Large intestine (tissue), 3 donors: ENCODE measurements at regions not wholly inside any gene's neighbourhood (a gene's known extent, or its start where the extent isn't known, plus 50 kb on each side); places are given as distances from the start of the nearest gene placed in this dataset.

Source experiments
- DNase-seq, 2 donors: peaks; one replicate each; pipeline versions ENCODE4 v3.0.0 to v3.0.0-alpha.2; 2013
- H3K27ac ChIP-seq: one replicate; pipeline ENCODE4 v1.5.1; 2013; ENCODE audit warnings: low read length
- H3K27me3 ChIP-seq: 2 replicates; pipeline ENCODE4 v1.6.1; 2013; ENCODE audit warnings: low read length; ENCODE audit not compliant: control insufficient read depth, insufficient read depth
- H3K36me3 ChIP-seq: 2 replicates; pipeline ENCODE4 v1.6.1; 2013; ENCODE audit warnings: low read length; ENCODE audit not compliant: control insufficient read depth, insufficient read depth
- H3K4me1 ChIP-seq: one replicate; pipeline ENCODE4 v1.6.1; 2013; ENCODE audit warnings: low read length; ENCODE audit not compliant: control insufficient read depth, insufficient read depth
- H3K4me3 ChIP-seq: one replicate; pipeline ENCODE4 v1.5.1; 2013; ENCODE audit warnings: low read length
- H3K9me3 ChIP-seq: one replicate; pipeline ENCODE4 v1.6.1; 2013; ENCODE audit warnings: mild to moderate bottlenecking, low read depth, low read length, moderate library complexity; ENCODE audit not compliant: control insufficient read depth
- WGBS: methylation state at CpG from one replicate; pipeline ENCODE4 v1.1.5; 2013; ENCODE audit warnings: low lambda C conversion rate; ENCODE audit not compliant: insufficient coverage; 5-methylcytosine and 5-hydroxymethylcytosine counted together

DNA sequence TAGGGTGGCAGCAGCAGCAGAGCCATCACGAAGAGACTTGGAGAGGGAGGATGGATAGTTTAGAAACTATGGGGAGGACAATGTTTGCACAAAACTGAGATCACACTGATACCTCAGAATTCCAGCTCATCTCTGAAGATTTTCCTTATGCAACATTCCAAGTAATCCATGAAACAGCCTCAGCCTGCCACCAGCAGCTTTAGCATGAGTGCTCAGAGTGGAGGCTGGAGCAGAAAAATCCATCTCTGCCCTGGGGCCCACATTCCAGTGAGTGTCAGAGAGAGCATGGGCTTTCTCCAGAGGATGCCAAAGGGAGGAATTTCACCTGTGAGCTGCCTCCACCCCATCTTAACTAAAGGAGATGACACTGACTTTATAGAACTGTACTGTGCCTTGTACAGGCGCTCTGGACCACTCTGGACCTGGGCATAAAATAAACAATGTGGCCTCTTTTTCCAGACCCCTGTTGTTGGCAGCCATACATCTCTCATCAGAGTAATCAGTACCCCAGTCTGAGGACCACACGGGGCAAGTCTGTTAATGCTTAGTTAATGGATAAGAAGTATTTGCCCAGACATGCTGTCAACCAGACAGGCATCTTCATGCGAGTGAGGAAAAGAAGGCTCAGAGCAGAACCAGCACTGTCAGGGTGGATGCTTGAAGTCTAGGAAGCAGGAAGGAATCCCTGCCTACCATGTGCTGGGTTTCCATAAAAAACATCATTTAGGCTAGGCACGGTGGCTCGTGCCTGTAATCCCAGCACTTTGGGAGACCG is 440.9 kb downstream of the ENC1 start:
- no CpG with 5 or more reads among the region's 7 CpGs for WGBS
- Histone ChIP-seq H3K27ac (no peak overlapping the region), H3K4me1 (no peaks in the 10 kb centered on the region), H3K36me3 (no peaks in the 10 kb centered on the region), H3K9me3 (no peaks in the 10 kb centered on the region), H3K4me3 (no peak overlapping the region), H3K27me3 (no peaks in the 10 kb centered on the region)
- no peak for DNase-seq

DNA sequence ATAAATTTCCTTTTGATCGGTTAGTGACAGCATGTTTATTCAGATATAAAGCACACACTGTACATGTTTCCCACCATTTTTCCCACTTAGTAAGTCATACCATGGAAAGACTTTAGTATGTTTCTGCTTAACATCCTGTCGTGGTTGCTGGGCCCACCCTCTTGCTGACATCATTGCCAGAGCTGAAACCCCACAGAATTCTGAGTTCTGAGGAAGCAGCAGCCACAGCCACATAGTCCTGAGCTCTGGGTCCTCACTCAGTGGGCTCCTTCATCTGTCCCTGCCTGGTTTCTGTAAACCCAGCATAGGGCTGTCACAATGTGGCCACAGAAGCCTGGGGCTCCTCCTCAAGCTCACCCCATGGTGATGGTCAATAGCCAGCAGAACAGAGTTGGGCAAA is 441.5 kb downstream of the ENC1 start:
- Histone ChIP-seq H3K4me3 (no peak overlapping the region), H3K27ac (no peak overlapping the region), H3K36me3 (no peaks in the 10 kb centered on the region), H3K4me1 (no peaks in the 10 kb centered on the region), H3K27me3 (no peaks in the 10 kb centered on the region), H3K9me3 (no peaks in the 10 kb centered on the region)
- WGBS, result no CpG with 5 or more reads among the region's 2 CpGs
- no peak for DNase-seq

DNA sequence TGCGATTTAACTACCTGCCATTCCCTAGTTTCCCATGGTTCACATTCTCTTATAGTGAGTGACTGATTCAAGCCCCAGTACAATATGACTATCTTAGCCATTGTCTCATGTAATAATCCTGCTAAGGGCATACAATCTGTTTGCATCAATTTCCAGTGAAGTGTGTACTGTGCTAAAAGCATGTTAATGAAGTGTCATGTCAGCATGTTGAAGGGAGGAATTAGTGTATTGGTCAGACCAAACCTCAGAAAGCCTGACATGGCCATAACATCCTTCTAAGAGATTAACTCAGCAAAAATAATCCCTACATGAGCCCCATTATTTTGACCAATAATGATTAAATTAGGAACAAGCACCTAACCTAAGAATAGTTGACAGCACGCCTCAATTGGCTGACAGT is 442.4 kb downstream of the ENC1 start:
- no peak for DNase-seq
- no peaks in the 10 kb centered on the region for H3K27me3 ChIP-seq
- no peaks in the 10 kb centered on the region for H3K36me3 ChIP-seq
- WGBS, result no CpG with 5 or more reads among the region's 2 CpGs
- H3K27ac ChIP-seq, result no peak overlapping the region
- H3K9me3 ChIP-seq, result no peaks in the 10 kb centered on the region
- no peak overlapping the region for H3K4me3 ChIP-seq
- H3K4me1 ChIP-seq, result no peaks in the 10 kb centered on the region

DNA sequence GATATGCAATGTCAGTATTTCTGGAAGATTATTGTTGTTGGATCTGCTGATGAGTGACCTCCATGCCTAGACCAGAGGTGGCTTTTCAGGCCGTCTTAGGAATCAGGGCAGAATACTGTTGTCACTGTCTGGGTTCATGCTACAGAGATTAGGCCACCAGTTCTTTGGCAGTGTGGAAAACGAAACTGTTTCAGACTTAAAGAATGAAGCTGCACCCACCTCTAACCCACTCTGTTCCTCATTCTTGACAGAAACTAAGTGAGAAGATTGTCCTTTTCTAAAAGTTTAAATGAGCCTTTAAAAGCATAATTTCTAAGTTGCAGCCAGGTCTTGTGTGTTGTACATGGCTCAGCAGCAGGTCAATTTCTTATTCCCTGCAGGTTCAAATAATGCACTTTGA is 444.3 kb downstream of the ENC1 start:
- no peak overlapping the region for H3K4me3 ChIP-seq
- no peaks in the 10 kb centered on the region for H3K4me1 ChIP-seq
- no peaks in the 10 kb centered on the region for H3K9me3 ChIP-seq
- no peak for DNase-seq
- no peak overlapping the region for H3K27ac ChIP-seq
- no CpG with 5 or more reads among the region's 2 CpGs for WGBS
- no peaks in the 10 kb centered on the region for H3K27me3 ChIP-seq
- no peaks in the 10 kb centered on the region for H3K36me3 ChIP-seq

DNA sequence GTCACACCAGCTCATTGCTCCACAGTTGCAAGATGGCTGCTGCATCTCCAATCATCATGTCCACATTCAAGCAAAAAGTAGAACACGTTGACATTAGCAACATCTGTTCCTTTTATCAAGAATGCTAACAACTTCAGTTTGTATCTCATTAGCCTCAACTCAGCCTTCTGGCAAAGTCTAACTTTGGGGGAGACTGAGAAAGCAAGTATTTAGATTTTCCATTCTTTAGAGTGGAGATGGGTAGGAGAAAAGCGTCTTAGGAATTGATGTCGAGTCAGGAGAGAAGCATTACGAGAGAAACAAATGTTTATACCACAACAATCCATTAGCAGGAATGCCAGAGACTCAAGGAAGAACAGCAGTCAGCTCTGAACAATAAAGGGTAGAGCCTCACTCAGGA is 446.3 kb downstream of the ENC1 start:
- WGBS, result 92% methylated on average over 3 of the region's 4 CpGs
- Histone ChIP-seq H3K27ac (no peak overlapping the region), H3K4me3 (no peak overlapping the region)

DNA sequence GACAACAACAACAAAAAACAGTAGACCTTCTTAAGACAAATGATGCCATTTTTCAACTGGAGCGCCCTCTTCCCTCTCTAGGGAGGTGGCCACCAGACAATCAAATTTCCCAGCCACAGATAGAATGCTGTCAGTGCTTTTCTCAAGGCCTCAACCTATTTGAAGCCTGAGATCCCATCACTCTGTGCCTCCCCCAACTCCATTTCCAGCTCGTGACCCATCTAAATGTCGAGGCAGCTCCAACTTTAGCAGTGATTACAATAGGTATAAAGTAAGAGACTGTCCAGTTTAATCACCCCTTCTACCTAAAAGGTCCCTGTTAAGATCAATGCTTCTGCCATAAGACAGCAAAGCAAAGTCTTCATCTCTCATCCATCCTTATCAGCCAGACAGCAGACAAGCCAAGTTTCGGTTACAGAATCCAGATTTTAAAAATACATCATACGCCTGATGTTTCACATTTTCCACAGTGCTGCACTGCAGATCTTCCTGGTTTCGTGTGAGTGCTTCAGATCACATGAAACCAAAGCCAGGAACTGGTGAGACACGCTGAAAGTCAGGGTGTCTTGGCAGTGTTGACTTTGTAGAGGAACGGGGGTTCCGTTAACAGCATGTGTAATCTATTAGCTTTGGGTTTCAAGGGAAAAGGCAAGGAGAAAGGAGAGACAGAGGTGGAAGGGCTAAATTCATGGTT is 447.8 kb downstream of the ENC1 start:
- Histone ChIP-seq H3K36me3 (no peaks in the 10 kb centered on the region), H3K27ac (no peak overlapping the region), H3K27me3 (no peaks in the 10 kb centered on the region), H3K9me3 (no peaks in the 10 kb centered on the region), H3K4me1 (no peaks in the 10 kb centered on the region), H3K4me3 (no peak overlapping the region)
- 100% methylated on average over 1 of the region's 9 CpGs for WGBS
- no peak for DNase-seq

More for the DNA sequence above, 446.3 kb downstream of the ENC1 start:
- no peaks in the 10 kb centered on the region for H3K4me1 ChIP-seq
- no peaks in the 10 kb centered on the region for H3K9me3 ChIP-seq
- no peak for DNase-seq
- no peaks in the 10 kb centered on the region for H3K27me3 ChIP-seq
- H3K36me3 ChIP-seq, result no peaks in the 10 kb centered on the region

DNA sequence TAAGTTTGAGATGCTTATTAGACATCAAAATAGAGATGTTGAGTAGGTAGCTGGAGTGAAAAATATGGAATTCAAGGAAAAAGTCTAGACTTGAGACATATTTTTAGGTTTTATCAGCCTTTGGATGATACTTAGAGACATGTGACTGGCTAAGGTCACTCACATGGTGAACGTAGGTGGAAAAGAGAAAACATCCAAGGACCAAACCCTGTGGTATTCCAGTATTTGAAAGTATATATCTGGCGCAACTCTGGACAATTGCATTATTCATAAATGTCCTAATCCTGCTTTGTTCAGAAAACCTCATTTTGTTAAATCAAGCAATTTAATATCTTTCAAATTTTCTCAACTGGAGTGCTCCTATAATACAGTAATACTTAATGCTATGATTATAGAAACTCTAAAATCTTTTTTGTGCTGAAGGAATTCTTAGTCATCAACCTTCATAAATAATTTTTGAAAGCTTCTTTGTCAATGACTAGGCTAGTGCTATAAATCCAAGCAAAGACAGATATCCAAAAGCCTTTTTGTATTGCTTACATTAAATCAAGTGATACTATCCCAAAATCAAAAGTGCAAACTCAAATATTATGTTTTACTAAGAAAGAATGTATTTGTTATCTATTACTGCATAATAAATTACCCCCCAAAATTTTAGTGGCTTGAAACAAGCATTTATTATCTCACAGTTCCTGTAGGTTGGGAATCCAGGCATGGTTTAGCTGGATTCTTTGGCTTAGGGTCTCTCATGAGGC is 452.0 kb downstream of the ENC1 start:
- H3K4me1 ChIP-seq, result no peaks in the 10 kb centered on the region
- no CpG with 5 or more reads among the region's 2 CpGs for WGBS
- H3K27ac ChIP-seq, result no peak overlapping the region

DNA sequence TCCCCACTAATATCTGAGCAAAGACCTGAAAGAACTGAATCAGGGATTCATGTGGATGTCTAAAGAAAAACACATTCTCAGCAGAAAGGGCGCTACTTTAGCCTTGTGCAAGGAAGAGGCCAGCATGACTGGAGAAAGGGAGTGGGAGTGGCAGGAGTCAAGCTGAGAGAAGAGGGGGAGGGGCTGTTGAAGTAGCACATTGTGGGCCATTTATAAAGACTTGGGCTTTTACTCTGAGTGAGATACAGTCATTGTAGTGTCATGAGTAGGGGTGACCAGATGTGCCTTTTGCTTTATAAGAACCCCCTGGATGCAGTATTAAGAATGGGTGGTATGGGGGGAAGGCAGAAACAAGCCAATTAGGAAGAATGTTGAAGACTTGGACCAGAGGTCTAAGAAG is 452.8 kb downstream of the ENC1 start:
- no peak for DNase-seq
- H3K27me3 ChIP-seq, result no peaks in the 10 kb centered on the region
- WGBS, result 67% methylated on average over 1 of the region's 1 CpG
- H3K9me3 ChIP-seq, result no peaks in the 10 kb centered on the region
- no peaks in the 10 kb centered on the region for H3K4me1 ChIP-seq
- H3K36me3 ChIP-seq, result no peaks in the 10 kb centered on the region
- H3K27ac ChIP-seq, result no peak overlapping the region
- H3K4me3 ChIP-seq, result no peak overlapping the region

More for the DNA sequence above, 452.0 kb downstream of the ENC1 start:
- Histone ChIP-seq H3K36me3 (no peaks in the 10 kb centered on the region), H3K27me3 (no peaks in the 10 kb centered on the region), H3K4me3 (no peak overlapping the region), H3K9me3 (no peaks in the 10 kb centered on the region)
- DNase-seq, result no peak

DNA sequence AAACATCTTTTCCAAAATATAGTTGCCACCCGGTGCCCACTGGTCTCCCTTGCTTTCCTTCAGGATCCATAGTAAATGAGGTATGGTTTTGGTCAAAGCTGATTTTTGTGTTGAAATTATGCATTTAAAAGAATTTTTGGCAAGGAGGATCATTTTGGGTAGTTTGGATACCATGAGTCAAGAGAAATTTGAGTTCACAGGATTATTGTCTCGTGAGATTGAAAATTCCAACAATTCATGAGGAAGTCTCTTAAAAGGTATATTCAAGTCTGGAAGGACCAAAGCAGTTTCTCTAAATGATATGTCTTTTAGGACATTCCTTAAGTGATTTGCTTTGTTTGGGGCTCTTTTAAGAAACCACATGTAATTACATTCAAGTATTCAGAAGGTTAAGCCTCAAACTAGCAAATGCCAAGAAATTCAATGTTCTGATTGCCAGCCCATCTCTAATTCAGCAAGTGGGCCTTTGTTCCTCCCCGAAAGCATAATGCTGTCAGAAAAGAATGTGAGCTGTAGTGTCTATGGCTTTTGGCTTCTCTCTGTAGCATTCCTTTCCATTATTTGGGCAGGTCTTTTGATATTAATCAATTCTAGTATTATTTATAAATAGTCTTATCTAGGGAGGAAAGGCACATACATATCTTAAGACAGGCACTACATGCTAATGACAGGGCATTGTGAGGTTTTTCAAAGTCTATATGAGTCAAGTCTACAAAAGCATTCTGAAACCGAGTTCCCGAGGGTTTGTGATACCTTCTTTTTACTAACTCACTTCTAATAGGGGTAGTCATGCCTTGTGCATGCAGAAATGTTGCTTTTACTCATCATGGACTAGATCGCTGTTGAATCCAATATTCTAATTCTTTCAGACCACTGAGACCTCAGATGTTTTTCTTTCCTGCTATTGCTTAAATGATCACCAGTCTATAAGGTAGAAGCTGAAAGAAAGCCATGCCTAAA is 453.9 kb downstream of the ENC1 start:
- no peaks in the 10 kb centered on the region for H3K27me3 ChIP-seq

DNA sequence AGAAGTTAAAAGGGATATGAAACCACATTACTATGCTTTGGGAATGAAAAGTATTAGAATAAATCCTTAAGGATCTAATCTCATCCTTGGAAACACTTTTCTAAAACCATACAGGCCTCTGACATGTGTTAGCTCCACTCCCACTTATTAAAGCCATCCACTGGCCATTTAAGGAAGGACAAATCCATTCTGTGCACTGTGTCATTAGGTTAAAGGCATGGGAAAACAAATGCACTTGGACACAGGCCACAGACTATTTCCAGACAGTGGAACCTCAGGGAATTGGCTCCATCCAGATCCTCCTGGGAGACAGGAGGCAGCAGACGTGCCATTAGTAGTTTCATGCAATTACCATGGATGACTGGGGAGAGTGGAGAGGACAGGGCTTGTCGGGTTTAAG is 454.9 kb downstream of the ENC1 start:
- H3K27ac ChIP-seq, result no peak overlapping the region
- no CpG with 5 or more reads among the region's 2 CpGs for WGBS
- no peaks in the 10 kb centered on the region for H3K9me3 ChIP-seq
- H3K4me1 ChIP-seq, result no peaks in the 10 kb centered on the region
- H3K4me3 ChIP-seq, result no peak overlapping the region
- H3K27me3 ChIP-seq, result no peaks in the 10 kb centered on the region
- no peaks in the 10 kb centered on the region for H3K36me3 ChIP-seq
- DNase-seq, result no peak

More for the DNA sequence above, 453.9 kb downstream of the ENC1 start:
- Histone ChIP-seq H3K4me1 (no peaks in the 10 kb centered on the region), H3K9me3 (no peaks in the 10 kb centered on the region), H3K36me3 (no peaks in the 10 kb centered on the region), H3K27ac (no peak overlapping the region), H3K4me3 (no peak overlapping the region)
- WGBS, result 100% methylated on average over 1 of the region's 6 CpGs
- no peak for DNase-seq
